ENCODE measurements at regions not wholly inside any gene's neighbourhood (a gene's known extent, or its start where the extent isn't known, plus 50 kb on each side); places are given as distances from the start of the nearest gene placed in this dataset.

DNA sequence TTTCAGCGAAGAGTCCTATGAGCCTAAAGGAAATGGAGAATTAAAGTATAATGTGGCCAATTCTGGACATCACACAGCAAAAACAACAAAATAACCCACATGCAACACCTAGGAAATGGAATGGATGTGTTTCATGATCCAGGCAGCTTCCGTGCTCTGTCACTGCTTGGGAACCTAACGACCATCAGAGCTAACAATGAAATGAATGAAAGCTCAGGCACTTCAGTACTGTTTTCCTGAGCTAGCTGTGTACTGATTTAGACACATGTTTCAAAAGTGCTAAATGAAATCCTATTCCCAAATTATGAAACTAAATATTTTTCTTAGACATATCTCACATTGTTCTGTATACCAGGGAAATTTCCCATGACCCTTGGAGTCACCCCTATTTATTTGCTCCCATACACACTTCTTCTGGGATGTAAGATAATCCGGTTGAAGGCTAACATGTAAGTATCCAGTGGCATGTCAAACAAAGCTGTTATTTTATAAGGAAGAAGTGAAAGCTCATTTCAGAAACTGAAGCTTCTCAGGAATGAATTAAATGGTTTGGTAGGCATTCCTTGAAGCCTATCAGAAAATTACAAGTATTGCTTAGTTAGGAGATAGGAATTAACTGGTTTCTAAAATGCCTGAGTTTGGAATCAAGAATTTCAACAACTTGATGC lies 108.5 kb upstream of the RND3 start:
- no peaks in the 10 kb centered on the region for H3K79me2 ChIP-seq
- TF ChIP-seq CTCF (IDR thresholded peaks at IDR 0.05; ENCODE audit: poor library complexity) (no peak), EZH2phosphoT487 (IDR thresholded peaks at IDR 0.05; ENCODE audit: low read depth, severe bottlenecking, unreplicated experiment) (no peak), EZH2 (IDR thresholded peaks at IDR 0.05; ENCODE audit: borderline replicate concordance) (no peak)
- H2AFZ ChIP-seq, result no peak overlapping the region
- H3K4me1 ChIP-seq (ENCODE audit: insufficient read depth), result no peaks in the 10 kb centered on the region
- DNase-seq (ENCODE audit: low spot score), result no peak
- H3K27me3 ChIP-seq, result no peaks in the 10 kb centered on the region
- H3K4me2 ChIP-seq, result no peak overlapping the region
- 80% methylated on average over 4 of the region's 4 CpGs for WGBS (ENCODE audit: low lambda C conversion rate, missing lambda C conversion rate)
- no peaks in the 10 kb centered on the region for H3K9me3 ChIP-seq (ENCODE audit: low read depth)
- H3K36me3 ChIP-seq (replicated peaks; ENCODE audit: insufficient read depth, low read depth), result no peaks in the 10 kb centered on the region
- H3K27ac ChIP-seq, result no peak overlapping the region
- no peak overlapping the region for H3K4me3 ChIP-seq
- no peaks in the 10 kb centered on the region for H3K9me2 ChIP-seq (replicated peaks; ENCODE audit: insufficient read depth)
- H4K20me1 ChIP-seq (ENCODE audit: insufficient read depth, poor library complexity, severe bottlenecking), result no peaks in the 10 kb centered on the region

- Histone ChIP-seq H3K9me2 (replicated peaks; ENCODE audit: insufficient read depth) (no peaks in the 10 kb centered on the region), H3K36me3 (replicated peaks; ENCODE audit: insufficient read depth, low read depth) (no peaks in the 10 kb centered on the region), H2AFZ (no peak overlapping the region), H3K9me3 (ENCODE audit: low read depth) (no peaks in the 10 kb centered on the region), H3K4me2 (no peak overlapping the region), H3K79me2 (no peaks in the 10 kb centered on the region), H3K4me1 (ENCODE audit: insufficient read depth) (no peaks in the 10 kb centered on the region), H3K27me3 (no peaks in the 10 kb centered on the region), H3K4me3 (no peak overlapping the region), H3K27ac (no peak overlapping the region), H4K20me1 (ENCODE audit: insufficient read depth, poor library complexity, severe bottlenecking) (no peaks in the 10 kb centered on the region)
- TF ChIP-seq EZH2 (IDR thresholded peaks at IDR 0.05; ENCODE audit: borderline replicate concordance) (no peak), CTCF (IDR thresholded peaks at IDR 0.05; ENCODE audit: poor library complexity) (no peak), EZH2phosphoT487 (IDR thresholded peaks at IDR 0.05; ENCODE audit: low read depth, severe bottlenecking, unreplicated experiment) (no peak)
- WGBS (ENCODE audit: low lambda C conversion rate, missing lambda C conversion rate), result 83% methylated on average over 5 of the region's 5 CpGs
- DNase-seq (ENCODE audit: low spot score), result no peak
Observed at GRCh38 chr2:150594299-150594698, 106.8 kb upstream of the RND3 start.

GRCh38 chr2:150591496-150592285 lies 104.2 kb upstream of the RND3 start:
- no peak overlapping the region for H3K4me3 ChIP-seq
- no peaks in the 10 kb centered on the region for H3K79me2 ChIP-seq
- TF ChIP-seq EZH2 (IDR thresholded peaks at IDR 0.05; ENCODE audit: borderline replicate concordance) (no peak), EZH2phosphoT487 (IDR thresholded peaks at IDR 0.05; ENCODE audit: low read depth, severe bottlenecking, unreplicated experiment) (no peak), CTCF (IDR thresholded peaks at IDR 0.05; ENCODE audit: poor library complexity) (no peak)
- no peaks in the 10 kb centered on the region for H3K9me3 ChIP-seq (ENCODE audit: low read depth)
- no peak for DNase-seq (ENCODE audit: low spot score)
- H4K20me1 ChIP-seq (ENCODE audit: insufficient read depth, poor library complexity, severe bottlenecking), result no peaks in the 10 kb centered on the region
- WGBS (ENCODE audit: low lambda C conversion rate, missing lambda C conversion rate), result 94% methylated on average over 6 of the region's 6 CpGs
- H3K9me2 ChIP-seq (replicated peaks; ENCODE audit: insufficient read depth), result no peaks in the 10 kb centered on the region
- H3K36me3 ChIP-seq (replicated peaks; ENCODE audit: insufficient read depth, low read depth), result no peaks in the 10 kb centered on the region
- H3K4me2 ChIP-seq, result no peak overlapping the region
- H3K27me3 ChIP-seq, result no peaks in the 10 kb centered on the region
- H3K4me1 ChIP-seq (ENCODE audit: insufficient read depth), result peaks cover 3% of the 10 kb centered on the region
- H3K27ac ChIP-seq, result no peak overlapping the region
- H2AFZ ChIP-seq, result no peak overlapping the region
